ENCODE measurements at regions not wholly inside any gene's neighbourhood (a gene's known extent, or its start where the extent isn't known, plus 50 kb on each side); places are given as distances from the start of the nearest gene placed in this dataset.
A peak's percentile ranks its signal among the peaks of the same experiment; 100 is the strongest.

- H3K4me3 ChIP-seq, result no peak overlapping the region
- 0 out of 2 replicates have a peak, but pooled peaks cover 9% of the 10 kb centered on the region for H3K4me1 ChIP-seq
- no peak overlapping the region for H3K4me2 ChIP-seq
- H3K27ac ChIP-seq, result no peak overlapping the region
- no peak for TF ChIP-seq Cebpa-rat (IDR thresholded peaks at IDR 0.05)
- no peaks in the 10 kb centered on the region for H3K27me3 ChIP-seq
- no peak overlapping the region for H3K9ac ChIP-seq
- H3K9me3 ChIP-seq, result no peaks in the 10 kb centered on the region
- no peaks in the 10 kb centered on the region for H4K20me1 ChIP-seq
- no peaks in the 10 kb centered on the region for H3K36me3 ChIP-seq
Measured at GRCh38 chr1:36565576-36566501, 83.1 kb upstream of the CSF3R start.

- Histone ChIP-seq H3K4me3 (no peak overlapping the region), H3K9ac (no peak overlapping the region), H3K27me3 (no peaks in the 10 kb centered on the region), H3K9me3 (no peaks in the 10 kb centered on the region), H3K27ac (no peak overlapping the region), H3K4me1 (0 out of 2 replicates have a peak, but pooled peaks cover 9% of the 10 kb centered on the region), H4K20me1 (no peaks in the 10 kb centered on the region), H3K36me3 (no peaks in the 10 kb centered on the region), H3K4me2 (no peak overlapping the region)
- no peak for TF ChIP-seq Cebpa-rat (IDR thresholded peaks at IDR 0.05)
Measured at GRCh38 chr1:36562181-36562685, 79.5 kb upstream of the CSF3R start.

GRCh38 chr1:36561361-36561724, 78.6 kb upstream of the CSF3R start:
- no peak for TF ChIP-seq Cebpa-rat (IDR thresholded peaks at IDR 0.05)

DNA sequence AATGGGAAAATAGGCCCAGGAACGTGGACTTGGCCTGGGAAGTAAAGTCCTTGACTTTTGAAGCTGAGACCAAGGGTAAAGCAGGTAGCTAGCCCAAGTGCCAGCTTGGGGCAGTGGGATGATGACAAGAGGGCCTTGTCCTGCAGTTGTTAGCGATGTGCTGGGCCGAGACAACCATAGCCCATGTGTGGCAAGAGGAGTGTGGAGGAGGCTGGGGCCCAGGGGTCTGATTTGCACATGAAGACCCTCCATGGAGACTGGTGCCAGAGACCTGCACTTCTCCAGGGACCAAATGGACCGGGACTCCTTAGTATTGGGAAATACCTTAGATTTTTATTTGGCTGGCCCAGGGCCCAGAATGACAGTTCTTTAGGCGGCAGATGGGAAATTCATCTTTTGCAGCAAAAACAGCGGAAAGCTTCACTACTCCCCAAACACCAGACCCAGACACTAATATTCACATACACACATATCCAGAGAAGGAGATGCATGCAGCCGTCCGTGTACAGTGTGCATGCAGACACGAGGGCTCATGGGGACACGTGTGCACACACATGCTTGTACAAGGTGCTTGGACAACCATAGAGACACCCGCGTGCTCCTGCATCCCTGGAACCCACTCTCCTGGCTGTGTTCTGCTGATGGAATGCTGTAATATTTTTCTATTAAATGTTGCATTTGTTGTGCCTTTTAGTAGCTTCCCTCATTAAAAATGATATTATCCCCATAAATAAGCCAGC, 78.1 kb upstream of the CSF3R start:
- H3K4me3 ChIP-seq, result no peak overlapping the region
- TF ChIP-seq Cebpa-rat (IDR thresholded peaks at IDR 0.05), result no peak
- no peaks in the 10 kb centered on the region for H4K20me1 ChIP-seq
- no peaks in the 10 kb centered on the region for H3K36me3 ChIP-seq
- H3K9me3 ChIP-seq, result no peaks in the 10 kb centered on the region
- H3K4me2 ChIP-seq, result no peak overlapping the region
- H3K27me3 ChIP-seq, result no peaks in the 10 kb centered on the region
- H3K27ac ChIP-seq, result no peak overlapping the region
- 0 out of 2 replicates have a peak, but pooled peaks cover 9% of the 10 kb centered on the region for H3K4me1 ChIP-seq
- no peak overlapping the region for H3K9ac ChIP-seq

More at GRCh38 chr1:36561361-36561724, 78.6 kb upstream of the CSF3R start:
- Histone ChIP-seq H4K20me1 (no peaks in the 10 kb centered on the region), H3K4me3 (no peak overlapping the region), H3K9ac (no peak overlapping the region), H3K36me3 (no peaks in the 10 kb centered on the region), H3K4me2 (no peak overlapping the region), H3K4me1 (0 out of 2 replicates have a peak, but pooled peaks cover 9% of the 10 kb centered on the region), H3K27me3 (no peaks in the 10 kb centered on the region), H3K9me3 (no peaks in the 10 kb centered on the region), H3K27ac (no peak overlapping the region)

DNA sequence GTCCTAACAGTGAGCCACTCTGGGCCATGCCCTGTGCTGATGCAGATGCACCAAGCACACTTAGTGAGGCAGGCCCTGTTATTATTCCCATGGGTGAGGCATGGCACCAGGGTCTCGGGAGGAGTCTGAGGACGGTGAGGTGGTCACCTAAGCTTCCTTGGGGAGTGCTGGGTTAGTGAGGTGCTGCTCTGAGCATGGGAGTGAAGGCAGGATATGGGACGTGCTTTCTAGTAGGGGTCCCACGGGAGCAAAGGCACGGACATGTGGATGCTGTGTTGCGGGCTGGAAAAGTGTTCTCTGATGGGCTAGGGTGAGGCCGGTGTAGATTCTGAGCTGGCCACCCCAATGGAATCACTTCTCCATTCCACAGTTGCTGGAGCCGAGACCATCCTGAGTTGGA, 77.5 kb upstream of the CSF3R start:
- no peak for TF ChIP-seq Cebpa-rat (IDR thresholded peaks at IDR 0.05)
- H3K9me3 ChIP-seq, result no peaks in the 10 kb centered on the region
- no peak overlapping the region for H3K27ac ChIP-seq
- H3K27me3 ChIP-seq, result no peaks in the 10 kb centered on the region
- H3K4me2 ChIP-seq, result no peak overlapping the region
- H3K9ac ChIP-seq, result no peak overlapping the region
- 0 out of 2 replicates have a peak, but pooled peaks cover 9% of the 10 kb centered on the region for H3K4me1 ChIP-seq
- H3K36me3 ChIP-seq, result no peaks in the 10 kb centered on the region
- no peak overlapping the region for H3K4me3 ChIP-seq
- no peaks in the 10 kb centered on the region for H4K20me1 ChIP-seq

GRCh38 chr1:36559061-36559460, 76.3 kb upstream of the CSF3R start:
- Histone ChIP-seq H3K27me3 (no peaks in the 10 kb centered on the region), H3K36me3 (no peaks in the 10 kb centered on the region), H4K20me1 (no peaks in the 10 kb centered on the region), H3K4me2 (no peak overlapping the region), H3K9ac (no peak overlapping the region), H3K4me1 (peaks cover 11% of the 10 kb centered on the region; the same call in 1 of the 2 replicates), H3K9me3 (no peaks in the 10 kb centered on the region), H3K4me3 (no peak overlapping the region), H3K27ac (no peak overlapping the region)
- TF ChIP-seq Cebpa-rat (IDR thresholded peaks at IDR 0.05), result no peak

GRCh38 chr1:36557041-36558000, 74.6 kb upstream of the CSF3R start:
- no peak for TF ChIP-seq Cebpa-rat (IDR thresholded peaks at IDR 0.05)
- no peaks in the 10 kb centered on the region for H3K9me3 ChIP-seq
- H3K9ac ChIP-seq, result no peak overlapping the region
- H3K27me3 ChIP-seq, result no peaks in the 10 kb centered on the region
- no peak overlapping the region for H3K27ac ChIP-seq
- no peak overlapping the region for H3K4me3 ChIP-seq
- no peaks in the 10 kb centered on the region for H4K20me1 ChIP-seq
- no peaks in the 10 kb centered on the region for H3K36me3 ChIP-seq
- H3K4me2 ChIP-seq, result no peak overlapping the region
- H3K4me1 ChIP-seq, result peaks cover 13% of the 10 kb centered on the region; the same call in 1 of the 2 replicates

DNA sequence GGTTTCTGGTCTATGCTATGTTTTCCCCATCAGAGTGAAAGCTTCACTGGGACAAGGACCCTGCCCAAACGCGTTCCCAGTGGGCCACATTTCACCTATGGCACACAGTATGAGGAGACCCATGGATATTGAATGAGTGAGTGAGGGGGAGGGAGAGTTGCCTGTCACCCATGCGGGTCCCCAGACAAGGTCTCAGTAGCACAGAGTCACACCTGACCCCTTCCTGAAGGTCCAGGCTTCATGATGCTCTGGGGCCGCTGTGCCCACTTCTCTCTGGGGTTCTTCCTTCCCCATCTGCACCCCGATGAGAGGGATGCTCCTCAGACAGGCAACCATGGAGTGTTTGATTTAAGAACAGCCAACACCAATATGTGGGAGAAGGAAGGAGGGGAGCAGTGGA, 72.3 kb upstream of the CSF3R start:
- H3K4me1 ChIP-seq, result peaks cover 6% of the 10 kb centered on the region; the same call in 1 of the 2 replicates
- H3K9me3 ChIP-seq, result no peaks in the 10 kb centered on the region
- no peak overlapping the region for H3K4me3 ChIP-seq
- no peak overlapping the region for H3K9ac ChIP-seq
- H3K27ac ChIP-seq, result no peak overlapping the region
- TF ChIP-seq Cebpa-rat (IDR thresholded peaks at IDR 0.05), result no peak
- no peaks in the 10 kb centered on the region for H3K36me3 ChIP-seq
- H4K20me1 ChIP-seq, result no peaks in the 10 kb centered on the region
- no peak overlapping the region for H3K4me2 ChIP-seq
- no peaks in the 10 kb centered on the region for H3K27me3 ChIP-seq

GRCh38 chr1:36554323-36554628, 71.6 kb upstream of the CSF3R start:
- Histone ChIP-seq H3K9ac (no peak overlapping the region), H3K9me3 (no peaks in the 10 kb centered on the region), H3K4me2 (peak overlapping the region; percentile 19), H3K4me3 (no peak overlapping the region), H3K36me3 (no peaks in the 10 kb centered on the region), H3K4me1 (peaks cover 6% of the 10 kb centered on the region; the same call in 1 of the 2 replicates), H3K27ac (no peak overlapping the region), H3K27me3 (no peaks in the 10 kb centered on the region), H4K20me1 (no peaks in the 10 kb centered on the region)
- no peak for TF ChIP-seq Cebpa-rat (IDR thresholded peaks at IDR 0.05)

Data from BLaER1 (cell line).